Embryonic facial prominence (tissue), 1 donor: ENCODE measurements at regions not wholly inside any gene's neighbourhood (a gene's known extent, or its start where the extent isn't known, plus 50 kb on each side); places are given as distances from the start of the nearest gene placed in this dataset.

Experiments used
- DNase-seq: peaks from one replicate; pipeline ENCODE4 v3.0.0-alpha.2; 2016; ENCODE audit errors: extremely low spot score

GRCh38 chr14:34021096-34021495, 70.2 kb upstream of the EGLN3 start:
- DNase-seq, result no peak

- no peak for DNase-seq
These were observed 69.1 kb upstream of the EGLN3 start for GRCh38 chr14:34020014-34020413.

GRCh38 chr14:34018564-34019244, 67.8 kb upstream of the EGLN3 start:
- DNase-seq, result no peak

- no peak for DNase-seq
These were observed 67.3 kb upstream of the EGLN3 start for GRCh38 chr14:34018125-34018524.

GRCh38 chr14:34015383-34015782, 64.5 kb upstream of the EGLN3 start:
- no peak for DNase-seq

GRCh38 chr14:34014936-34015335, 64.1 kb upstream of the EGLN3 start:
- DNase-seq, result no peak

GRCh38 chr14:34013721-34014060, 62.8 kb upstream of the EGLN3 start:
- DNase-seq, result no peak

GRCh38 chr14:34012978-34013720, 62.3 kb upstream of the EGLN3 start:
- no peak for DNase-seq

- no peak for DNase-seq
These were observed 61.5 kb upstream of the EGLN3 start for GRCh38 chr14:34012369-34012768.

GRCh38 chr14:34009956-34010355, 59.1 kb upstream of the EGLN3 start:
- no peak for DNase-seq

GRCh38 chr14:34007902-34008301, 57.0 kb upstream of the EGLN3 start:
- DNase-seq, result no peak

GRCh38 chr14:34005901-34006300, 55.0 kb upstream of the EGLN3 start:
- no peak for DNase-seq

- DNase-seq, result no peak
These were observed 54.0 kb upstream of the EGLN3 start for GRCh38 chr14:34004881-34005280.

- DNase-seq, result no peak
These were observed 52.8 kb upstream of the EGLN3 start for GRCh38 chr14:34003691-34004090.

GRCh38 chr14:34003082-34003668, 52.3 kb upstream of the EGLN3 start:
- no peak for DNase-seq
